GM08714 (cell line): ENCODE measurements at regions not wholly inside any gene's neighbourhood (a gene's known extent, or its start where the extent isn't known, plus 50 kb on each side); places are given as distances from the start of the nearest gene placed in this dataset.

Experiments used
- H3K4me3 ChIP-seq: fragments of 200-500 bp; sonication (Bioruptor generic); 2 replicates; pipeline ENCODE4 v1.5.1; 2014; ENCODE audit warnings: mild to moderate bottlenecking, low read length, inconsistent platforms
- ZNF274 ChIP-seq: IDR thresholded peaks from 2 replicates; pipeline ENCODE4 v1.6.1; 2012; ENCODE audit warnings: mild to moderate bottlenecking, low read depth, low read length

- no peak overlapping the region for H3K4me3 ChIP-seq
- no peak for TF ChIP-seq ZNF274
These were observed 125.3 kb upstream of the RUNX3 start for GRCh38 chr1:25055324-25055780.

DNA sequence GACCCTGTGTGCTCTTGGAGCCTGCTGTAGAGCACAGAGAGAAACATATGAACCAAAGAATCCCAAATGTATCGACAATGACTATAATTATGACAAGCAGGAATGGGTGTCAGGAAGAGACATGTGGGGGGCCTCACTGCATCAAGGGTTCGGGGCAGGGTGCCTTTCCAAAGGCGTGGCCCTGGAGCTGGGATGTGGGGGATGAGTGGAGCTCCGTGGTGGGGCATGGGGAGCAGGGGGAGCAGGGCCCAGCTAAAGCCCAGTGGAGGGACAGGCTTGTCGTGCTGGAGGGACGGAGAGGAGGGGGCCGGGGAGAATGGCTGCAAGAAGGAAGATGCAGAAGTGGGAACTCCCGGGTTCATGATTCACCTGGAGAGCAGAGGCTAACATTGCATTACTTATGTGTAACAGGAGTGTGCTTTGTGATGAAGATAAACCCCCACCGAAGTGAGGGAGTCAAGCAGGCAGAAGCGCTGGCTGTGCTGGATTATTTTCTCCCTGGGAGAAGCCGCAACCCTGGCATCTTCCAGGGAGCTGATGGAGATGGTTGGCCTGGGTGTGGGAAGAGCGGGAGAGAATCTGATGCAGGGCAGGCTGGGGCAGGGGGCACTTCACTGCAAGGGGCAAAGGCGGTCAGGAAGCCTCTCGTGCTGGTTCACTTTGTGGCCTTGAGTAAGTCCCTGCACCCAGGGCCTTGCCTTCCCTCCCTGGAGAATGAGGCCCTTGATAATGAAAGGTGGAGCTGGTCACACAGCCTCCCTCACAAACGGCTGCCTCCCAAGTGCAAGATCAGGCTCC, 124.6 kb upstream of the RUNX3 start:
- no peak for TF ChIP-seq ZNF274
- H3K4me3 ChIP-seq, result no peak overlapping the region

DNA sequence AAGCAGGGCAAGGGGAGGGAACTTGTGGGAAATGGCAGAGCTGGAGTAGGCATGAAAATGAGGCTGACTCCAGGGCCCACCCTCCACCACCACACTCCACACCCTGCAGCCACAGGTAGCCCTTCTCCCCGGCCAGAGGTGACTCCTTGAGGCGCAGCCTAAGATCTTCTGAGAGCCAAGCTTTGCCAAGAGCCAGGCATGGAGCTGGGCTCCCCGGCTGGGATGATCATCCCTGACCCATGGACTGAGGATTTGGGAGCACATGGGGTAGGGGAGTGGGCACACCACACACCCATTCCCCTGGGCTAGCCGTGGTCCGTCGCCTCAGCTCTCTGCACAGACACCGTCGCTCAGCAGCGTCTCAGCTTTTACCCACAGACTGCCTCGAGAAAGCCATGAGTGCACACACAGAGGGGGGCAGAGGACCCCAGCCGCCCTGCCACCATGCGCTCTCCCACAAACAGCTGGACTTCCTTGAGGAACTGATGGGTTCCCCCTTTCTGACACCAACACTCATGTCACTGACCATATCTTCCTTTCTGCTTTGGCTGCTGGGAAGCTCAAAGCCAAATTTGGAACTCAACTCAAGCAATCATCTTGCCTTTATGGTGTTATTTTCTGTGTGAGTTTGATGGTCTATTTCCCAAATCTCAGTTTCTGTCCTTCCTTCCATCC, 123.6 kb upstream of the RUNX3 start:
- no peak overlapping the region for H3K4me3 ChIP-seq
- no peak for TF ChIP-seq ZNF274

- H3K4me3 ChIP-seq, result no peak overlapping the region
- TF ChIP-seq ZNF274, result no peak
These were observed 121.8 kb upstream of the RUNX3 start for GRCh38 chr1:25051906-25052305.

DNA sequence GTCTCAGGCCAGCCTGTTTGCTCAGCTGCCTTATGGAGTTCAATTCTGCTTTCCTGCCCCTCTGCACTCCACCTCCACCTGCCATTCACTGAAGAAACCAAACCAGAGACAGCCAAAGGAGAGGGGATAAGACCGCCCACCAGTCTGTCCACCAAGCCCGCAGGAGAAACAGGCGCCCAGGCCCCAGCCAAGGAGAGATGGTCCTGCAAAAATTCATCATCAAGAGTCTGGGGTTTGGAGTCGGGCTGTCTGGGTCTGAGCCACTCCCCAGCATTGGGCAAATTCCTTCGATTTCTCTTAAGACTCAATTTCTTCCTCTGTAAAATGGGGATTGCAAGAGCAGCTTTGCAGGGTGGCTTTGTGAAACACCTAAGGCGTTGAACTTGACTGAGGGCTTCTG, 121.4 kb upstream of the RUNX3 start:
- no peak overlapping the region for H3K4me3 ChIP-seq
- TF ChIP-seq ZNF274, result no peak

- no peak for TF ChIP-seq ZNF274
These were observed 120.1 kb upstream of the RUNX3 start for GRCh38 chr1:25050165-25050564.

GRCh38 chr1:25049190-25049589, 119.1 kb upstream of the RUNX3 start:
- TF ChIP-seq ZNF274, result no peak

More at GRCh38 chr1:25050165-25050564, 120.1 kb upstream of the RUNX3 start:
- no peak overlapping the region for H3K4me3 ChIP-seq

GRCh38 chr1:25048728-25049127, 118.7 kb upstream of the RUNX3 start:
- H3K4me3 ChIP-seq, result no peak overlapping the region
- no peak for TF ChIP-seq ZNF274

More at GRCh38 chr1:25049190-25049589, 119.1 kb upstream of the RUNX3 start:
- no peak overlapping the region for H3K4me3 ChIP-seq

DNA sequence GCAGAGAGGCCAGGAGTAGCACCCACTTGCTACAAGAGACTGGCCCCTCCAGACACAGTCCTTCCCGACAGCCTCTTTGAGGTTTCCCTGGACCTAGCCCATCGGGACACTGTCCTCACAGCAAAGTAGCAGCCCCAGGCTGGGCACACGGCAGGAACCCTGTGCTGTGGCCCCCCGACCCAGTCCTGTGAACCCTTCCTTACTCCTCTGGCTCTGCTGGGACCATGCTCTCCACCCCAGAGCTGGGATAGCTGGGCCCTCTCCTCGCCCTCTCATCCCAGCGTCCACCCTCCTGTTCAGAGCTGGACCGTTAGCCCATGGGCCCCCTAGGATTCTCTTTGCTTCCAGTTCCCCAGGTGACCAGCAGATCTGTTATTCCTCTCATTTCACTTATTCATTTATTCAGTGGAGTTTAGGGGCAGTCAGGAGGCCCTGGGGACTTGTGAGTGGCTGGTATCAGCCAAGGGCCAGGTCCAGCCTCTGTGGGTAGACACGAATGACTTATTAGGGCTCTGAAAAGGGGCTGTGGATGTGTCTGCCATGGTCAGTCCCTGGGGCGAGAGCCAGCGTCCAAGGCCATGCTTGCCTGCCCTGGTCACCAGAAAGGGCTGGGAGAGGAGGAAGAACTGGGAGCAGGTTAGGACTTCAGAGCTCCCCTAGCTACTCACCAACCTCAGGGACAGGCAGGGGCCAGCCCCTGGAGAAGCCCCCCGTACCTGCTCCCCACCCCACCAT, 117.6 kb upstream of the RUNX3 start:
- H3K4me3 ChIP-seq, result no peak overlapping the region
- TF ChIP-seq ZNF274, result no peak

DNA sequence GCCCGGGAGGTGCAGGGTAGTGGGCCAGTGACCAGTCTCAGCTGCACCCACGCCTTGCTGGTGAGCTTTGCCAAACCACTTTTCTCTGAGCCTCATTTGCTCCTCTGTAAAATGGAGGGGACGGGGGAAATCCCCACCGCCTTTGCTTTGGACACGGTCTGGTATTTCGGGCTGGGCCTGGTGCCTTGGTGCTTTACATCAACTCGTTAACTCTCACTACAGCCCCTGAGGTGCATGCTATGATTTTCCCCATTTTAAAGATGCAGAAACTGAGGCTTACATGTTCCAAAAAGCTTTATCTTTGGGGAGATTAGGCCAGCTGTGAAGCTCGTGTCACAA, 116.1 kb upstream of the RUNX3 start:
- no peak overlapping the region for H3K4me3 ChIP-seq
- TF ChIP-seq ZNF274, result no peak

DNA sequence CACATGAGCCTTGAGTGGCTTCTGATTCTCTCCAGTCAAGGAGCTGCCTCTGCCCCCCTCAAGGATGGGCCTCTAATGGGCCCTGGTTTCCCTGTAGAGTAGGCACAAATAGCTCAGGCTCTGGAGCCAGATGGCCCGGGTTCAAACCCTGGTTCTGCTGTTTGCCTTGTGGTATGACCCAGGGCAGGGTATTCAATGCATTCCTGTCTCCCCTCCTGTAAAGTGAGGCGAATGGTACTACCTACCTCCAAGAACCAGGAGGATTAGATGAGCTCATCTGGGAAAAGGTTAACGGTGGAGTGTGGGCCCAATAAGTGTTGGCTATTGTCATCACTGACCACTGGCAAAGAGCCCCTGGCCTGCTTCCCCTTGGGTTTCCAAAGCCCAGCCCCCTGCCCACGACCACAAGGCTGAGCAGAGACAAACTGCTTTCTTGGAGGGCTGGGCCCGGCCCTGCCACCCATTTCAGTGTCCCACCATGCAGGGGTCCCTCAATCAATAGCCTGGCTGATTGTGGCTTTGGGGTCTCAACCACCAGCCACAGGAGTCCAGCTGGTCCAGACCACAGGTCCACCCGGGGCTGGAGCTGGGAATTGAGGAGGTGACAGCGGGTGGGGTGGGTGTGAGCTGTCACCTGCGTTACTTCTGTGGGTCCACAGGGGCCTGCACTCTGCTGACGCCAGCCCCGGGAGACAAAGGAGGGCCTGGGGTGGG, 115.6 kb upstream of the RUNX3 start:
- no peak for TF ChIP-seq ZNF274
- H3K4me3 ChIP-seq, result no peak overlapping the region

DNA sequence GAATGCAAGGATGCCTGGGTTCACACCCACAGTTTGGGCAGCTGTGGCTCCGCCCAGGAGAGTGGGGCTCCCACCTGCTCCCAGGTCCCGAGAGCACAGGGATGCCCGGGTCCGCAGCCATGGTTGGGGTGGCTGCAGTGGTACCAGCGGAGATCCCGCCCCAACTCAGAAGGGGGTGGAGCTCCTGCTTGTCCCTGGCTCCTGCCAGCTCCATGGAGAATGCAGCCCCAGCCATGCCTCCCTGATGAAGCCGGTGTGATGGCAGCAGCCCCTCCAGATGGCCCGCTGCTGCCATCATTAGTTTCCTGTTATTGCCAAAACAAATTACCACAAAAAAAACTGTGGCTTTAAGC, 113.1 kb upstream of the RUNX3 start:
- H3K4me3 ChIP-seq, result no peak overlapping the region
- no peak for TF ChIP-seq ZNF274

GRCh38 chr1:25042331-25043227, 112.5 kb upstream of the RUNX3 start:
- no peak for TF ChIP-seq ZNF274

More at GRCh38 chr1:25042331-25043227, 112.5 kb upstream of the RUNX3 start:
- H3K4me3 ChIP-seq, result no peak overlapping the region
